SW 1271 (cell line): ENCODE measurements at regions not wholly inside any gene's neighbourhood (a gene's known extent, or its start where the extent isn't known, plus 50 kb on each side); places are given as distances from the start of the nearest gene placed in this dataset.

ENCODE experiments used
- DNase-seq, 2 experiments: peaks; one replicate each; lab custom pipeline; 2025; lab: John Stamatoyannopoulos, UW

DNA sequence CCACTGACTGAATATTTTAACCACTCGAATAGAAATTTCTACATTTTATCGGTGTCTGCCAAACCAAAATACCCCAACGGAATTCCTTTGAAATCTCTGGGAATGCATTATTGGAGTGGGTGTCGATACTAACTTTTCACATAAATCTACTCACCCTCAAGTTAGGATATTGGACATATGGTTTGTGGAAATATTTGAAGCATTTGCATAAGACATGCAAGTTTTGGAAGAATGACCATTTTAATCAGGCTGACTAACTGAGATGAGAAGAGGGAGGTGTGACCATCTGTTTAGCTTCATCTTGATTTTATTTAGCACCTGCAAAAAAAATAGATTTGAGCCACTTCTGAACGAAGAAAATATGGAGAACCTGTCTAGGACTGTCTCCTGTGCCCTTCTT, 61.2 kb downstream of the KLF6 start:
- no peak for DNase-seq

DNA sequence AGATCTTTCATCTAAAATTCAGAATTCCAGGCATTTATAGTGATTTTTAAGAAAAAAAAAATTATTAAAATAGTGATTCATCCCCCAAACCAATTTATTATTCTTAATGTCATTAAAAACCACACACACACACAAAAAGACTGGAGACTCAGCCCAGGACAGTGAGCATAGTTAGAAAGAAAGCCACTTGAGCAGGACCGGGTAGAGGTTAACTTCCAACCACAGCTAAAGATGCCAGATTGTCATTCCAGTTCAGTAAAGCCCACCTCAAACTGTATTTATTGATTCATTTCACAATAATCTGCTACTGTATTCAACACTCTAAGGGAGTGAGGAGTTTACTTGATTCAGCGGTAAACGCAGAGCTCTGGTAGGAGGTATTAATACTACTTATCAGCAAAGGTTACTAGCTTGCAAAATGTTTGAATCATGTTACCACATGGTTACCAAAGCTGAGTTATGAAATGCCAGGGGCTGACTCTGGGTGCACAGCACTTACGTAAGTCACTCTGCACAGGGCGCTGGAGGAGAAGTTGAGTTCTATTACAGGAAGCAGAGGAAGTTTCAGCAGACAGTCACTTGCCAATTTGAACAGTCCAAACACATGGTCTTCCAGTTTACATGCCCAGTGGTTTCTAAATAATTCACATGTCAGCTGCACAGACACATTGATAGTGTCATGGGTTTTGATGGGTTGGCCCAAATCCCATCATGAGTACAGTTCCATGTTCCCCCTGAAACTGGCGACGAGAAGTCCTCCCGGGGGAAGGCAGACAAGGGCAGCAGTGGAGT, 64.6 kb downstream of the KLF6 start:
- no peak for DNase-seq

DNA sequence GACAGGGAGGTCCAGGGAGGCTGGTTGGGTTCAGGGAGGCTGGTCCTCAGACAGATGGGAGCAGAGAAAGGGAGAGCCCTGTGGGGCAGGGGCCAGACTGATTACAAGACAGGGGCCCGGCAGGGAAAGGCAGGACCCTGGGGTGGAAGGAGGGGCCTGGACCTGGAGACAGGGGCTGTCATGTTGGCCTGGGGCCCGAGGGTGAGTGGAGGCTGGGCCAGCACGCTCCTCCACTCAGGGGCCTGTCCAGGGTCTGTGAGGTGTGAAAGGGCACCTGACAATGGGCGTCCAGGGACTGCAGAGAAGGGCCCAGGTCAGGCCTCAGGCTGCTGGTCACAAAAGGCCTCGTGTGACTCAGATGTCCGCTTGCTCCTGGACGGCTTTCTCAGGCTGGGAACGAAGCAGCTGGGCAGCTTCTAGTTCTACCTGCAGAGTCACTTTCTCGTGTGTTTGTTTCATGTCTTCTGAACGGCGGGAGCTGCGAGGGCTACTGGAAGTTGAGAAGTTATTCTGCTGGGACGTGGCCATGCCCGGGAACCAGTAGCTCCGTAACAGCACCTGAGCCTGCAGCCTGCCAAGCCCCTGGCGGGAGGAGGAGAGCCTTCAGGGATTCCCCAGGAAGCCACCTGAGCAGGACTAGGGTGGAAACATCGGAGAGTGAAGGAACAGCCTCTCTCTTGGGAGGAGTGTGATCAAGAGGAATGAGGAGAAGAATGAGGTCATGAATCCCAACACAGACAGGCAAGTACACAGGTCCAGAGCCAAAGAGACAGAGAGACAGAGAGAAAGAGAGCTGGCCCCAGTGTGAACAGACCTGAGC, 65.8 kb downstream of the KLF6 start:
- no peak for DNase-seq

DNA sequence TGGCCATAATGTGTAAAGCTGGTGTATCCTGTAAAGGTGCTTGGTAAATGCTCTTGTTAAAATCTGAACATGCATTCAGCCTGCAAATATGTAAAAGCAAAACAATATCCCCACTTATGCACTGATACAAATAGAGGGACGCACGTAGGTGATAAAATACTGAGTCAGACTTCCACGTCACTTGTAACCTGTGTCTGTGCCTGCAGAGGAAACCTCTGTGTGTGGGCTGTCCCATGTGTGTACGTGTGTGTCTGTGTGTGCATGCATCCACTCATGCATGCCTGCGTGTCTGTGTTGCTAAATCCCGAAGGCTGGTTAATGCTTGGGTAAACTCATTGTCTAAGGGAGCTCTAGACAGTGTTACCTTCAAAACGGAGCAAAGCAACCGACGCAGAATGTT, 68.9 kb downstream of the KLF6 start:
- DNase-seq = no peak

DNA sequence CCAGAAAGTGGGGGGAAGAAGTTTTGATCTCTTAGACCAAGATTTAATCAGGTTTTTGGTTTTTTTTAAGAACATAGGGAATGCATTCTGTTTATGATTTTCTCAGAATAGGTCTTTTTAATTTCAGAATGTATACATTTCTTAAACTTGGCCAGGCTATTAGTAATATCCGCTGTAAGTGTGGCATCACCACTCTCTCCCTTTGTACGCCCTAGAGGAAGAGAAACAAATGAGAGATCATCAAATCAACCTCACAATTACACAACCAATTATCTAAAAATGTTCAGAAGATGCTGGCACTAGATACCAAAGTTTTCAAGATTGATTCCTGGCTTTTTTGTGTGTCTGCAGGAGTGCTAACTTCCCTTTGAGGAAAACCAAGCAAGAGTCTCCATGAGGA, 70.0 kb downstream of the KLF6 start:
- no peak for DNase-seq

DNA sequence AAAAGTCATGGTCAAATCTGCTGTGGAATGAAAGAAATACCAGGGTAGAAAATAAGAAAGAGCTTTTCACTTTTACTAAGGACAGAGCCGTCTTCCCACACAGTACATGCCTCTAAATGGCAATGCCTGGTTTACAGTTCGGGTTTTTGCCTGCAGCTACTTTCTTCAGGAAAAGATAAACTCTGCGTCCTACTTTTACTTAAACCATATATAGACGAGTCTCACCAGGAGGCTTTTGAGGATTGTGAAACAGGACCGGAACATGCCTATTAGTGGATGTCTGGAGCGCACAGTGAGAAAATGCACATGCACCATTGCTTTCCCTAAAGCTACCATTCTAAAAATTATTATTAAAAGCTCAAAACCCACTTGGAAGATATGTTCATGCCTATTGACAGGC, 70.5 kb downstream of the KLF6 start:
- DNase-seq = no peak

DNA sequence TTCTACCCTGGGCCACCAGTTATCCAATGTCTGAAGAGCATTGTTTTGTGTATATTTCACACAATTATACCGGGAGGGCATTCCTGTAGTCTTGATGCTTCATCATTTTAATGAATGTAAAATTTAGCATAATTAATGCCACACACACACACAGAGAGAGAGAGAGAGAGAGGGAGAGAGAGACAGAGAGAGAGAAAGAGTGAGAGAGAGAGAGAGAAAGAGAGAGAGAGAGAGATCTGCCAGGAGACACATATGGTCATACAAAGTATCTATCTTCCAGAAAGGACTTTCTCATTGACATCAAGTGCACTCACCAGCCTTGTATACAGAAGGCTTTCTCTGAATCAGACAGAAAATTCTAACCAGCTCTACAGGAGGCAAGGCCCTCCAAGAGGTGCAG, 72.3 kb downstream of the KLF6 start:
- no peak for DNase-seq

DNA sequence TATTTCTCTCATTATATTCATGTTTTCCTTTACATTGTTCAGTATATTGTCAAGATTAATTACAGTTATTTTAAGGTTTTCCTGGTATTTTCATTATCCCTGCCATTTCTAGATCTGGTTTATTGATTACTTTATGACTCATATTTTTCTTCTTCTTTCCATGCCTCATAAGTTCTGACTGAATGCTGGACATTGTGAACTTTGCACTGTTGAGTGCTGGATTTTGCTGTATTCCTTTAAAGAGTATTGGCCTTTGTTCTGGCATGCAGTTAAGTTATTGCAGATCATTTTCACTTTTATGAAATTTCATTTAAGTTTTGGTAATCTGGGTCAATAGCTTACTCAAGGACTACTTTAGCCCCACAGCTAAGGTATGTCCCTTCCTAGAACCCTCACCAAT, 73.1 kb downstream of the KLF6 start:
- no peak for DNase-seq

DNA sequence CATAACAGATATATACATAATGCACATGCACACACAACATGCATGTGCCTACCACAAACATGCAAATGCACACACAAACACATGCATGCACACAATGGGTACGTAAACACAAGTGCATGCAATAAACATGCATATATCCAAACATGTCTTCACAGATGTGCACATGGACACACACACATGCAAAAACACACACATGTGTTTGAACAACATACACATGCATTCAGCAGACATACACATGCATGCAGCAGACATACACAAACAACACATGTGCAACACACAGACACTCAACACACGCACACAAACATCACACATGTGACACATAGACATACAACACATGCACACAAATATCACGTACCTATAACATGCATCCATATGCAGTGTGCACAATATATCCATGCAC, 74.2 kb downstream of the KLF6 start:
- DNase-seq = no peak

DNA sequence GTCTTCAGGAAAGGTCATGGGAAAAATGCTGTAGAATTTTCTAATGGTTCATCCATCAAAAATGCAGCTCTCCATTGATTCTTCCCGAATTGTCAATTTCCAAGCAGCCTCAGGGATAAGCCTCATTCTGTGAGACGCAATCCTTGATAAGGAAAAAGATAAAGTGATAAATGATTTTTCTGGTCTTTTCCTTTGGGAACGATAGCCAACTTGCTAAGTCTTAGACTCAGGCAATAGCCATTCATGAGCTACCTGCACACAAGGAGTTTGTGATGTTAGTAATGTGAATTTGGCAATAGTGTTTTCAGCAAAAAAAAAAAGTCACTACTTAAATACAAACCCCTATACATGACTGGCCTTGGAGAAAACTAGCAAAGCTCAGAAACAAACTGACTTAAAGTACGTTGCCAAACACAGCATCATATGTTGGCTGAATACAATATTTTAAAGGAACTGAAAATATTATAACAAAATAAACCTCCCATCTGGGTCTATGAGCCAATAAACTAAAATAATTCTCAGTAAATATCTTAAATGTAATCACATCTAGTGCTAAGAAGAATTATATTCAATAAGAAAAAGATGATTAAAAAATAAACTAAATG, 75.5 kb downstream of the KLF6 start:
- no peak for DNase-seq

DNA sequence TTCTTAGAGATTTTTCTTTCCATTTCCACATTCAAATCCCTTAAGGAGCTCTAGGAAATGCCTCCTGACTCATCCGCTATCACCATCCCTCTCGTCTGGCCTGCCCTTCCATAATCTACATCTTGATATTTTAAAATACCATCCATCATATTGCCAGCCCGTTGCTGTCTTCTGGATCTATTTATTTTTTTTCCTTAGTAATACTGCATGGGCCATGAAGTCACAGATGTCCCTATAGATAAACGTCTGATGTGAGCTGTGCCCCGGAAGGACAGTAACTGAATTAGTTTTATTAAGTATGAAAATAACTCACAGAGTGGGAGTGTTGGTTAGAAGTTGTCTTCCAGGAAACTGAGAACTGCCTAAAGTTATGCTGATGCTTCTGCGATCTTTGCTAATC, 76.2 kb downstream of the KLF6 start:
- no peak for DNase-seq

DNA sequence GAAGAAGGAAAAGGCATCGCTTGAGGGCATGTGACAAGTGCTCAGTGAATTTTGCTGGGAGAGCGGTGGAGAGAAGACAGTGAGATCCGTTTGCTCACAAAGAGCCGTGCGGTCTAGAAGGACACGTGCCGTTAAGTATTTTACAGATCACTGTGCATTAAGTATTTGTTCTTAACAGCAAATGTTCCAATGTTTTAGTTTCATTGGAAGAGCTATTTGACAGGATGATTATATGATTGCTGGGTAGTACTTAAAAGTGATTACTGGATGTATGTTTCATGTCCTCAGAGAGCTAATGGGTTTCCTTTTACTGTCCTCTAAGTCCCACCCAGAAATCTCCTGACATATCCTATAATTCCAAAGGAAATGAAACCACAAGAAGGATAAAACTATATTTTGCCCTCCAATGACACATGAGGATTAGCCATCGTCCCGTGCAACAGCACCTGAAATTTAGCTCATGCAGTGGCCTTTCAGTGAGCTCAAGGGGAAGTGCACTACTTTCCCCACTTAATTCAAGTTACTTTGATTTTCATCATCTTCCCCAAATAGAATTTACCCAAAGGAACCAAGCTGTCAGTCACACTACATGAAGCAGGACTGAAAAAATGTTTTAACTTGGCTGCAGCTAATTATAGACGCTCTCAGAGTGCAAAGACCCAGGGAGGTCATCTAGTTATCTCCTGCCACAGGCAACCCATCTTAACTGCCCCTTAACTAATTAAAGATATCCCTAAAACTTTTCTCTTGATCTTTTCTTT, 80.3 kb downstream of the KLF6 start:
- DNase-seq = no peak

DNA sequence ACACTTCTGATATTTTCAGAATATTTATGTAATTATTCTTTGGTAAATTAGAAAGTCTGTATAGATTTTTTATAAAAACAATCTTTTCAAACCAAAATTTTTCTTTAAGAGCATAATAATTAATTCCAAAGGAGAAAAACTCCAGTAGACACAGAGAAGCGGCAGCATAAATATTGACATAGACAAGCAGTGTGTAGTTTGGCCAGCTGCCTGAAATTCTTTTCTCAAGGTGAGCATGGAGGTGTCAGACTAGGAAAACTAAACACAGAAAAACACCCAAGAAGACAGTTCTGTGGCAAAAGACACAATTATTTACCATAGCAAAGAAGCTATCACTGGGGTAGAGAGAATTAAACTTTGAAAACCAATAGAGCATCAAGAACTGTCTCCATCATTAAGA, 82.4 kb downstream of the KLF6 start:
- no peak for DNase-seq

DNA sequence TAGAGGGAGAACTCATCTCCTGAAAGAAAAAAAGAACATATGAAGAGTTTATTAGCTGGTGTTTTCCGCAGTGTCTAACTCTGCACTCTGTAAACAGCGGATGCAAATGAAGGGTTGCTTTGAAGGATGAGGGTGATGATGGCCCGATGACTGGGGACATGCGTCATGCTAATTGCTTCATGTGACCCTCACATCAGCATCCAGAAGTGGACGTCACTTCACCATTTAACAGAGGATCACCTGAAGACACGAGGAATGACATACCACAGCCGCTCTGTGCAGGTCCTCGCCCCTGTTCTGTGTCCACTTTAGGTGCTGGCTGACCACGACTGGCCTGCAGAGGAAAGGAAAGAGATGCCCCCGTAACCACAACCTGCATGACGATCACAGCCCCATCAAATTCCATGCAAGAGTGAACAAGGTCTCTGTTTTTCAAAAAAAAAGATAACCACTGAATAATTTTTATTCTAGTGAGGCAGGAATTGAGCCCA, 82.9 kb downstream of the KLF6 start:
- DNase-seq = no peak

DNA sequence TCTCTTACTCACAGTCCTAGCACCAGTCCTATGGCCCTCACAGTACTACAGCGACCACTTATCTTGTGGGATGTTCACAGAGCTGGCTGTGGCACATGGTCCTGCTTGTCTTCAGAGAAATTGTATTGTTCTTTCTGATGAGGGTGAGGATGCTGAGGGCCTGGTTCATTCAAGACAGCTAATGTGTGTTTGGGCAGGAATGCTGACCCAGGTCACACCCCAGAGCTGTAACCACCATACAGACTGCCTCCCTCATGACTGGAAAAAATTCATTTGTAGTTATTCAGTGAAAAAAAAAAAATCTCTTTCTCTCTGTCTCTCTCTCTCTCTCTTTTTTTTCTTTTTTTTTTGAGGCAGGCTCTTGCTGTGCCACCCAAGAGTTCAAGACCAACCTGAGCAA, 83.5 kb downstream of the KLF6 start:
- DNase-seq = no peak

DNA sequence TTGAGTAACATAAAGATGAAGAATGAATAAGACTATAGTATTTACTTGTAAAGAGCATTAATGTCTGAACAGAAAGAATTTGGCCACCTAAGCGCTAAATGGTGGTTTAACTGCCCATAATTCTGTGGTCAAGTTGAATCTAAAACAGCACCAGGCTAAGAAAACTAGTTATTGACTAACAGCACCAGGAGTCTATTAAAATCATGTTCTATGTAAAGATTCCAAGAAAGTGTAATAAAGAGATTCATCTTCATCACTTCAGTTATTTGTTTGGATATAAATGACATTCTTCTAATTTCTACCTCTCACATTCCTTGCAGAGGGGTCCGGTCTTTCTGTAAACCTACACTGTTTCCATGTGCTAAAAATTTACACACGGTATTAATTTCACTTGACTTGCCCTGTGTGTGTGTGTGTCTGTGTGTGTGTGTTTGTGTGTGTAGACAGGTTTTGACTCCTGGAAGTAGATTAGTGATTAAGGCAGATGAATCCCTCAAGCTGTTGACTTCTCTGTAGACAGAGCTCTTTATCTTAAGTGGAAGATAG, 84.4 kb downstream of the KLF6 start:
- DNase-seq = no peak

DNA sequence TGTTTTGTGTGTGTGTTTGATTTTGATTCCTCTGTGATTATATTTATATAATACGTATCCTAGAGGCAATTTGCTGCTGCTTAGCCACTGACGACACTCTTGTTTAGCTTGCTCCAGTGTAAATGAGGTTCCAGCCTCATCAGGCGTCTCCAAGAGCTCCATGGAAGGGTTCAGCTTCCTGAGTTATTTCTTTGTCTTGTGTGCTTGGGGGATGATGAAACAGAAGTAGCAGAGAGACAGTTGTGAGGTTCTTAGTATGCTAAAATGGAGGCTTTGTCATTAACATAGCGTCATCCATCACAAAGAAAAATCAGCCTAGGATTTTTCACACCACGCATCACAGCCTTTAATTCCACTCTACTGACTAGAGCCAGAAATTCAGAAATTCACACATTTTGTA, 85.1 kb downstream of the KLF6 start:
- DNase-seq = no peak

DNA sequence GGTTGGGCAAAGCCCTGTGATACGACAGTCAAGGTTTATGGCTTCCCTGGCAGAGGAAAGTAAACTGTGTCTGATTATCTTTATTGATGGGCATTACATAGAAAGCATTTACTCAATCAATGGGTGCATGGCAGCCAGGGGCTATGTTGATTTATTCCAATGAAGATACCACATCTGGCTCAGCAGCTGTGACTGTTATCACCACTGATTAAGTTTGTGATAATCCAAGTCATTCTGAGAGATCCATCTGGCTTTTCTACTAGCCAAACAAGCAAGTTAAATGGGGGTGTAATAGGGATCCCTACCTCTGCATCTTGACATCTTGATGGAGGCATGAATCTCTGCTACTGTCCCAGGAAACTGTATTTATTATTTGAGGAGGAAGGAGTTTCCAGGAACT, 86.7 kb downstream of the KLF6 start:
- no peak for DNase-seq

DNA sequence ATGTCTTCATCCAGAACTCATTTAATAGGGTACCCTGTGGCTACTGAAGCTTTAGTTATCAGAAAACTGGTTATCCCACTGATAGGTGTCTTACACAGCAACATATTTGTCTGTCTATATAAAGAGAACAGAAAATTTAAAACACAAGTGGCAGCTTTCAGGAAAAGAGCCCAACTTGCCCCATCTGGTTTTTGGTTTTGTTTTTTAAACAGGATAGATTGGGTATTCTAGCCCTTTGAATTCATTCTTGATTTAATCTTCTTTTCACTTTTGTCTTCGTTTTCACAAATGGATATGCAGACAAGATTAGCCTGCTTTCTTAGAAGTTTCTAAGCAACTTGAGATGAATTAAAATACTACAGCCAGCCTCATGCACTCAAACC, 91.3 kb downstream of the KLF6 start:
- no peak for DNase-seq

DNA sequence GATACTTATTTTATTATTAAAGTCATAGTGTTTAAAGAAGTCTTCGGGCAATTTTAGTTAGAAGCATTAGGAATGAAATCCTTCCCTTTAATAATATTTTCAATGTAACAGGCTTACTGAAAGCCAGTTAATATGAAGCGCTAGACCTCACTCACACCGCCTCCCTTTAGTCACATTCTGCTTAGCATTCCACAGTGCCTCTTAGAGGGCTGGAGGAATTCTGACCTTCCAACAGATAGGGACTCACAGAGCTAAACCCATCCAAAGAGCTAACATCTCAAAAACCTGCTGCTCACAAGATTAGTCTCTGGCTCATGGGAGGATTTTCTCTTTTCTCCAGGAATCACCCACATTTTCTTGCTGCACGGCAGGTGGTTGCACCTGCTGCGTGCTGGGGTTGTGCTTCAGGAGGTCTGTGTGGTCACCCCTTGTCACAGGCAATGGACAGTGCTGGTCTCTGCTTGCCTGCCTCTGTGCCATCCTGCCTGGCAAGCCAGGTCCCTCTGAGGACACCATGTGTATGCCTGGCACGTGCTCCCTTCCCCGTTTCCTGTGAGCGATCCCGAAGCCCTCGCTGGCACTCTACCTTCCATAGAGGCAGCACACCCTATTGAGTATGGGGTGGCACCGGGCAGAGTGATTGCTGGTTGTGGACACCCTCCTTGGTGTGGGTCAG, 91.8 kb downstream of the KLF6 start:
- no peak for DNase-seq

DNA sequence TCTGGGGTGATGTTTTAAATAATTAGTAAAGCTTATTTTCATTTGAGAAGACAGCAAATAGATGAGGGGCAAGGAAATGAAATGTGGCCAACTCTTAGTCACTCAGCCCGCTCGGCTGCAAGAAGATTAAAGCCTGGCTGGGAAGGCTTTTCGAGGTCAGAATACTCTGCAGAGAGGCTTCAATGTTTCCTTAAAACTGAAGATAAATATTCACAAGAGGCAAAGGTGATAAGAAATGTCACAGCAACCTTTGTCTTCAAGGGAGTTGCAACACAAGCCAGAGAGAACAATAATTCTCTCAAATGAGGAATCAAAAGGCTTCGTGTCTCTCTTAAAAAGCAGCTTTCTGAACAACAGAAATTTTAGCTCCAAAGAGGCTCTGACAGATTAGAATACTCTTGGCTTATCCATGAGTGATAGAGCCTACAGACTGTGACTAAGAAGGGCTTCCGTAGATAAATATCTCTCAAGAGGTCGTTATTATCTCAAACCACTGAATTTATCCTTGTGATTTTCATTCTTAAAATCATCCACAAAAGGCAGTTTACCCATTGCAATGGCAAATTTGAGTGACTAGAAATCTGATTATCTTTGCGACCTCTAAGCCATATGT, 92.5 kb downstream of the KLF6 start:
- no peak for DNase-seq
